Breast epithelium (tissue), 4 donors: ENCODE measurements at regions not wholly inside any gene's neighbourhood (a gene's known extent, or its start where the extent isn't known, plus 50 kb on each side); places are given as distances from the start of the nearest gene placed in this dataset.

Experiments used
- DNase-seq, 2 donors: peaks; one replicate each; pipeline ENCODE4 v3.0.0-alpha.2; 2019; ENCODE audit warnings: low spot score in 2 of 2
- H3K27ac ChIP-seq, 2 donors: fragments of 200-600 bp; sonication (generic) in 1 of 2; one replicate each; pipeline ENCODE4 v1.5.1; 2016 to 2019; ENCODE audit warnings: mild to moderate bottlenecking in 1 of 2
- H3K27me3 ChIP-seq, 2 donors: fragments of 200-600 bp; sonication (generic) in 1 of 2; one replicate each; pipeline versions ENCODE4 v1.5.1 to v1.6.0; 2017 to 2019; ENCODE audit warnings: control low read depth in 1 of 2, mild to moderate bottlenecking in 1 of 2
- H3K36me3 ChIP-seq: fragments of 200-600 bp; one replicate; pipeline ENCODE4 v1.5.1; 2019
- H3K4me1 ChIP-seq, 2 donors: fragments of 200-600 bp; sonication (generic); one replicate each; pipeline ENCODE4 v1.5.1; 2016 to 2019; ENCODE audit warnings: control low read depth in 1 of 2
- H3K4me3 ChIP-seq, 3 donors: fragments of 200-600 bp; sonication (generic); 1 replicate in 2 of 3; 2 replicates in 1 of 3; pipeline ENCODE4 v1.5.1; 2016 to 2019; ENCODE audit warnings: mild to moderate bottlenecking in 3 of 3, moderate library complexity in 2 of 3
- H3K9me3 ChIP-seq, 2 donors: fragments of 200-600 bp; sonication (generic) in 1 of 2; one replicate each; pipeline ENCODE4 v1.5.1; 2016 to 2019; ENCODE audit warnings: control low read depth in 1 of 2
- POLR2A ChIP-seq: fragments of 450-650 bp; IDR thresholded peaks from one replicate; pipeline ENCODE4 v1.6.1; 2016; ENCODE audit warnings: antibody characterized with exemption, mild to moderate bottlenecking, moderate library complexity
- POLR2AphosphoS5 ChIP-seq, 3 donors: sonication (generic); formaldehyde crosslinking; IDR thresholded peaks; one replicate each; pipeline ENCODE4 v1.6.1; 2017; ENCODE audit warnings: antibody characterized with exemption in 3 of 3
- intact Hi-C: fragments of 100-400 bp; cut with DNase I; formaldehyde crosslinking; loops from one replicate; pipeline ENCODE4 v1.15.1; 2023; ENCODE audit warnings: low total_unique reads
- TF ChIP-seq, protein P1 (sequence below), 3 donors: fragments of 450-650 bp; IDR thresholded peaks; one replicate each; pipeline ENCODE4 v1.5.1; 2016 to 2017; ENCODE audit warnings: antibody characterized with exemption in 3 of 3, mild to moderate bottlenecking in 3 of 3, moderate library complexity in 3 of 3

DNA sequence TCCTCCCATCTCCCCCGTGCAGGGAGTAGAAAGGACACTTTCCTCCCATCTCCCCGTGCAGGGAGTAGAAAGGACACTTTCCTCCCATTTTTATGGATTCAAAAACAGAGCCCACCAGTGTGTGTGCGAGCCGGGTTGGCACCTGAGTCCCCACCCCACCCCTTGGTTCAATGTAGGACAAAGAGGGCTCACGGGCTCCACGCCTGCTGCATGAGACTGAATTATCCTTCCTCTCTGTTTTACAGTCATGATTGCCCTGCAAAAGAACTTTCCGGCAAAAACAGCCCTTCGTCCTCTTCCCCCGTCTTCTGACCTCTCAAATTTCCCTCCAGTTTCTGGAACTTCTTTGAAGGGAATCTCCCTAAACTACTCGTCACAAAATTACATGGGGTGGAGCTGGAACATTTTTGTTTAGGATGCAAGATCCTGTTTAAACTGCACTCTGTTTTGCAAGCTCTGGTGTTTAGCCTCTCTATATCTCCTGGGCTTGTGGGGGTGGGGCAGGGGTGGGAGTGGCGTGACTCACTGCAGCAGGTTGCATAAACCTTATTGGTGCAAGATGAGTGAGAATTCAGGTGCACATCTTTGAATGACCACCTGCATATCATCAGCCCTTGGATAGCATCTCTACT lies 99.8 kb downstream of the PSMG1 start:
- peak overlapping the region; percentile 21 to 61 for H3K27ac ChIP-seq
- DNase-seq: no peak
- H3K9me3 ChIP-seq: no peaks in the 10 kb centered on the region
- intact Hi-C loops: no loop called here
- no peaks in the 10 kb centered on the region for H3K36me3 ChIP-seq
- no peaks in the 10 kb centered on the region for H3K27me3 ChIP-seq
- H3K4me3 ChIP-seq: peak overlapping the region in 1 of 3 donors; percentile 26
- no peaks in the 10 kb centered on the region for H3K4me1 ChIP-seq
- TF ChIP-seq, protein P1, sequence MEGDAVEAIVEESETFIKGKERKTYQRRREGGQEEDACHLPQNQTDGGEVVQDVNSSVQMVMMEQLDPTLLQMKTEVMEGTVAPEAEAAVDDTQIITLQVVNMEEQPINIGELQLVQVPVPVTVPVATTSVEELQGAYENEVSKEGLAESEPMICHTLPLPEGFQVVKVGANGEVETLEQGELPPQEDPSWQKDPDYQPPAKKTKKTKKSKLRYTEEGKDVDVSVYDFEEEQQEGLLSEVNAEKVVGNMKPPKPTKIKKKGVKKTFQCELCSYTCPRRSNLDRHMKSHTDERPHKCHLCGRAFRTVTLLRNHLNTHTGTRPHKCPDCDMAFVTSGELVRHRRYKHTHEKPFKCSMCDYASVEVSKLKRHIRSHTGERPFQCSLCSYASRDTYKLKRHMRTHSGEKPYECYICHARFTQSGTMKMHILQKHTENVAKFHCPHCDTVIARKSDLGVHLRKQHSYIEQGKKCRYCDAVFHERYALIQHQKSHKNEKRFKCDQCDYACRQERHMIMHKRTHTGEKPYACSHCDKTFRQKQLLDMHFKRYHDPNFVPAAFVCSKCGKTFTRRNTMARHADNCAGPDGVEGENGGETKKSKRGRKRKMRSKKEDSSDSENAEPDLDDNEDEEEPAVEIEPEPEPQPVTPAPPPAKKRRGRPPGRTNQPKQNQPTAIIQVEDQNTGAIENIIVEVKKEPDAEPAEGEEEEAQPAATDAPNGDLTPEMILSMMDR (IDR thresholded peaks at IDR 0.05): no peak
- TF ChIP-seq POLR2A: no peak
- TF ChIP-seq POLR2AphosphoS5 (IDR thresholded peaks at IDR 0.05): no peak

DNA sequence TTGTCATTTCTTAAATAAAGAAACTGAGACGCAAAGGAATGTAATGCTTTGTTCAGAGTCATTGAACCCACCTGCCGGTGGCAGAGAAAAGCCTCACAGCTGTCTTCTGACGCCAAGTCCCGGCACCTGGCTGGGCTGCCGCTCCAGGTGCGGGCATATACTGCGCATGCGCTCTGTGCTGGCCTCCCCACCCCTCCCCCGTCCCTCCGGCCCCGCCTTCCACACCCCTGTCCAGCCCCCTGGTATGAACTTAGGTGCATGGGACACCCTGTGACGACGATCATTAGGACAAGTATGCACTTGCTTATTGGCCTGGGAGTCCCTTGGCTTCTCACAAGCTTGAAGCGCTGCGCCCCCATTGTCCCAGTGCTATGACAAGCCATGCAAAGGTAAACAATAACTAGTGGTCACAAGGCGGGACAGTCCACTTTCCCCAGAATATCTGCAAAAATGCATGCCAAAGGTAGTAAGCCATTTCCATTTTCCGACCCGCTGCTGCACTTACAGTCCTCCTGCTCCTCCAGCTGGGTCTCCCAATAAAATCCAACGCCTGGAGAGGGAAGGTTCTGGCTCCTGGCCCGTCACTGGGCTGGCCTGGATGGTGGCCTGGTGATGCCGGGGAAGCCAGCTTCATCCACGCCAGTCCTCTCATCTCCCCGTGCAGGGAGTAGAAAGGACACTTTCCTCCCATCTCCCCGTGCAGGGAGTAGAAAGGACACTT lies 100.4 kb downstream of the PSMG1 start:
- DNase-seq: peak in 1 of 2 donors; percentile 64
- no peaks in the 10 kb centered on the region for H3K36me3 ChIP-seq
- TF ChIP-seq, protein P1 (IDR thresholded peaks at IDR 0.05): no peak
- no peak for TF ChIP-seq POLR2AphosphoS5 (IDR thresholded peaks at IDR 0.05)
- TF ChIP-seq POLR2A: no peak
- H3K4me3 ChIP-seq: peak overlapping the region in 2 of 3 donors; percentile 4 to 26
- no peaks in the 10 kb centered on the region for H3K27me3 ChIP-seq
- peak overlapping the region; percentile 21 to 61 for H3K27ac ChIP-seq
- H3K9me3 ChIP-seq: no peaks in the 10 kb centered on the region
- no peaks in the 10 kb centered on the region for H3K4me1 ChIP-seq
- intact Hi-C loops: no loop called here

- DNase-seq: no peak
- no peaks in the 10 kb centered on the region for H3K4me1 ChIP-seq
- no peak overlapping the region for H3K27ac ChIP-seq
- no peak overlapping the region for H3K4me3 ChIP-seq
- H3K27me3 ChIP-seq: no peaks in the 10 kb centered on the region
- no peaks in the 10 kb centered on the region for H3K36me3 ChIP-seq
- H3K9me3 ChIP-seq: no peaks in the 10 kb centered on the region
- intact Hi-C loops: no loop called here
- TF ChIP-seq, protein P1 (IDR thresholded peaks at IDR 0.05): no peak
- no peak for TF ChIP-seq POLR2A
- TF ChIP-seq POLR2AphosphoS5 (IDR thresholded peaks at IDR 0.05): no peak
Measured at GRCh38 chr21:39080366-39080765, 102.9 kb downstream of the PSMG1 start.

- peak in 1 of 2 donors; percentile 49 for DNase-seq
- no peaks in the 10 kb centered on the region for H3K36me3 ChIP-seq
- H3K4me3 ChIP-seq: no peak overlapping the region
- H3K27me3 ChIP-seq: no peaks in the 10 kb centered on the region
- TF ChIP-seq POLR2AphosphoS5 (IDR thresholded peaks at IDR 0.05) (peak in 1 of 3 donors; percentile 18), POLR2A (no peak)
- intact Hi-C loops: no loop called here
- no peaks in the 10 kb centered on the region for H3K4me1 ChIP-seq
- H3K27ac ChIP-seq: no peak overlapping the region
- H3K9me3 ChIP-seq: no peaks in the 10 kb centered on the region
Measured at GRCh38 chr21:39079617-39080016, 103.6 kb downstream of the PSMG1 start.

DNA sequence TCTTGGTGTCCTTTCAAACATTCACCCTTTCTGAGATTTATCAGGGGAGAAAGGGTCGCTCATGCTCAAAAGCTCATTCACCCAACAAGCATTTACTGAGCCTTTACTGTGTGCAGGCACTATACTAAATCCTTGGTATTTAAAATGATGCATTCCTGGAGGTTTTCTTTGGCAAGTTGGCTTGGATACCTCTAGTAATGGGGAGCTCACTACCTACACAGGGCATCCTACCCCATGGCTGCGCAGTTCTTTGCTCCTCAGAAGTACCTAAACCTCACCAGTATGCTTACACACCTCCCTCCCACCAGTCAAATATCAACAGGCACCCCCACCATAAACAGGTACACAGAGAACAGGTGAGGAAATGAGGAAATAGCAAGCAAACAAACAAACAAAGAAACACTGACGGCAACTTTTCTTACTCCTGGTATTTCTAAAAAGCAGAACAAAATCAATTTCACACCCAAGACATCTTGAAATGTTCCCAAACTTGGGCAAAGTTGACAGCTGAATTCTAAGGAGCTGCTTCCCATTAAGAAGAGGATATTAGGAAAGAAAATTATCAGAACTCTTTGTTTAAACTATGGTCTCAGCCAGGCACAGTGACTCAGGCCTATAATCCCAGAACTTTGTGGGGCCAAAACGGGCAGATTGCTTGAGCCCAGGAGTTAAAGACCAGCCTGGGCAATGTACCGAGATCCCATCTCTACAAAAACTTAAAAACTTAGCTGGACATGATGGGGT lies 104.8 kb downstream of the PSMG1 start:
- H3K27me3 ChIP-seq: no peaks in the 10 kb centered on the region
- no peaks in the 10 kb centered on the region for H3K4me1 ChIP-seq
- no peak overlapping the region for H3K27ac ChIP-seq
- H3K9me3 ChIP-seq: no peaks in the 10 kb centered on the region
- DNase-seq: no peak
- H3K4me3 ChIP-seq: no peak overlapping the region
- TF ChIP-seq POLR2AphosphoS5 (IDR thresholded peaks at IDR 0.05): no peak
- no peak for TF ChIP-seq POLR2A
- TF ChIP-seq, protein P1 (IDR thresholded peaks at IDR 0.05): no peak
- no peaks in the 10 kb centered on the region for H3K36me3 ChIP-seq
- intact Hi-C loops: no loop called here
